ENCODE measurements at regions not wholly inside any gene's neighbourhood (a gene's known extent, or its start where the extent isn't known, plus 50 kb on each side); places are given as distances from the start of the nearest gene placed in this dataset.

DNA sequence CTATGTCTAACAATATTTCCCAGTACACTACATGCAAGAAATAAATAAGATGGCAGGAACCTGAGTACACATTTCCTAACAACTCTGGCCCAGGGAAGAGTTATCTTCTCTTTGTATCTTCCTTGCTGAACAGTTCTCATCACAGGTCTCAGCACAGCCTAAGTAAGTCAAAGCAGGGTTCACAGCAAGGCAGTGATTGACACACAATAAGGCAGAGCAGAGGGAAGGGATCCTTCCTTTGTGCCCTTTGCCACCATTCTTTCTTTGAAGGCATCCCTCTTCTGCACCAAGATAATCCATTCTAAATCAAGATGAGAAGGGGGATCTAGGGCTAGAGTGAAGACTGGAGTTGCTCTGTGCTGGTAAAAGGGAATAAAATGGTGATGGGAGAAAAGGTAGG, 73.4 kb upstream of the TRPC4 start:
- H3K79me2 ChIP-seq (replicated peaks; ENCODE audit: insufficient read depth, low read length), result no peaks in the 10 kb centered on the region
- no peaks in the 10 kb centered on the region for H3K36me3 ChIP-seq (ENCODE audit: insufficient read depth, low read length)
- no peak overlapping the region for H3K4me2 ChIP-seq (ENCODE audit: low read length)
- no peak overlapping the region for H3K9ac ChIP-seq (ENCODE audit: low read length)
- no peaks in the 10 kb centered on the region for H3K27me3 ChIP-seq (ENCODE audit: insufficient read depth, low read depth, low read length)
- H2AFZ ChIP-seq (ENCODE audit: low read depth, low read length), result no peak overlapping the region
- H3K9me3 ChIP-seq (ENCODE audit: low read length), result no peaks in the 10 kb centered on the region
- TF ChIP-seq SMC3 (conservative IDR thresholded peaks at IDR 0.05; ENCODE audit: poor library complexity) (no peak), EZH2 (IDR thresholded peaks at IDR 0.05; ENCODE audit: borderline replicate concordance, insufficient read depth, low read length, poor library complexity, severe bottlenecking) (no peak), TAF1 (IDR thresholded peaks at IDR 0.05; ENCODE audit: low read depth) (no peak), POLR2AphosphoS5 (IDR thresholded peaks at IDR 0.05) (no peak), EP300 (conservative IDR thresholded peaks at IDR 0.05; ENCODE audit: poor library complexity, severe bottlenecking) (no peak), MXI1 (conservative IDR thresholded peaks at IDR 0.05; ENCODE audit: poor library complexity, severe bottlenecking) (no peak), RAD21 (conservative IDR thresholded peaks at IDR 0.05) (no peak)
- TF ChIP-seq, protein P1, sequence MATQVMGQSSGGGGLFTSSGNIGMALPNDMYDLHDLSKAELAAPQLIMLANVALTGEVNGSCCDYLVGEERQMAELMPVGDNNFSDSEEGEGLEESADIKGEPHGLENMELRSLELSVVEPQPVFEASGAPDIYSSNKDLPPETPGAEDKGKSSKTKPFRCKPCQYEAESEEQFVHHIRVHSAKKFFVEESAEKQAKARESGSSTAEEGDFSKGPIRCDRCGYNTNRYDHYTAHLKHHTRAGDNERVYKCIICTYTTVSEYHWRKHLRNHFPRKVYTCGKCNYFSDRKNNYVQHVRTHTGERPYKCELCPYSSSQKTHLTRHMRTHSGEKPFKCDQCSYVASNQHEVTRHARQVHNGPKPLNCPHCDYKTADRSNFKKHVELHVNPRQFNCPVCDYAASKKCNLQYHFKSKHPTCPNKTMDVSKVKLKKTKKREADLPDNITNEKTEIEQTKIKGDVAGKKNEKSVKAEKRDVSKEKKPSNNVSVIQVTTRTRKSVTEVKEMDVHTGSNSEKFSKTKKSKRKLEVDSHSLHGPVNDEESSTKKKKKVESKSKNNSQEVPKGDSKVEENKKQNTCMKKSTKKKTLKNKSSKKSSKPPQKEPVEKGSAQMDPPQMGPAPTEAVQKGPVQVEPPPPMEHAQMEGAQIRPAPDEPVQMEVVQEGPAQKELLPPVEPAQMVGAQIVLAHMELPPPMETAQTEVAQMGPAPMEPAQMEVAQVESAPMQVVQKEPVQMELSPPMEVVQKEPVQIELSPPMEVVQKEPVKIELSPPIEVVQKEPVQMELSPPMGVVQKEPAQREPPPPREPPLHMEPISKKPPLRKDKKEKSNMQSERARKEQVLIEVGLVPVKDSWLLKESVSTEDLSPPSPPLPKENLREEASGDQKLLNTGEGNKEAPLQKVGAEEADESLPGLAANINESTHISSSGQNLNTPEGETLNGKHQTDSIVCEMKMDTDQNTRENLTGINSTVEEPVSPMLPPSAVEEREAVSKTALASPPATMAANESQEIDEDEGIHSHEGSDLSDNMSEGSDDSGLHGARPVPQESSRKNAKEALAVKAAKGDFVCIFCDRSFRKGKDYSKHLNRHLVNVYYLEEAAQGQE (IDR thresholded peaks at IDR 0.05; ENCODE audit: borderline replicate concordance), result no peak
- TF ChIP-seq, protein P2, sequence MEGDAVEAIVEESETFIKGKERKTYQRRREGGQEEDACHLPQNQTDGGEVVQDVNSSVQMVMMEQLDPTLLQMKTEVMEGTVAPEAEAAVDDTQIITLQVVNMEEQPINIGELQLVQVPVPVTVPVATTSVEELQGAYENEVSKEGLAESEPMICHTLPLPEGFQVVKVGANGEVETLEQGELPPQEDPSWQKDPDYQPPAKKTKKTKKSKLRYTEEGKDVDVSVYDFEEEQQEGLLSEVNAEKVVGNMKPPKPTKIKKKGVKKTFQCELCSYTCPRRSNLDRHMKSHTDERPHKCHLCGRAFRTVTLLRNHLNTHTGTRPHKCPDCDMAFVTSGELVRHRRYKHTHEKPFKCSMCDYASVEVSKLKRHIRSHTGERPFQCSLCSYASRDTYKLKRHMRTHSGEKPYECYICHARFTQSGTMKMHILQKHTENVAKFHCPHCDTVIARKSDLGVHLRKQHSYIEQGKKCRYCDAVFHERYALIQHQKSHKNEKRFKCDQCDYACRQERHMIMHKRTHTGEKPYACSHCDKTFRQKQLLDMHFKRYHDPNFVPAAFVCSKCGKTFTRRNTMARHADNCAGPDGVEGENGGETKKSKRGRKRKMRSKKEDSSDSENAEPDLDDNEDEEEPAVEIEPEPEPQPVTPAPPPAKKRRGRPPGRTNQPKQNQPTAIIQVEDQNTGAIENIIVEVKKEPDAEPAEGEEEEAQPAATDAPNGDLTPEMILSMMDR (IDR thresholded peaks at IDR 0.05; ENCODE audit: poor library complexity, severe bottlenecking), result no peak
- no peak overlapping the region for H3K4me3 ChIP-seq (ENCODE audit: low read length)
- H3K9me2 ChIP-seq (ENCODE audit: insufficient read depth, low read length), result no peaks in the 10 kb centered on the region
- H3K27ac ChIP-seq (ENCODE audit: low read length), result no peak overlapping the region
- H4K20me1 ChIP-seq (ENCODE audit: insufficient read depth), result no peaks in the 10 kb centered on the region
- H3F3A ChIP-seq (ENCODE audit: insufficient read depth, low read length, poor library complexity, severe bottlenecking), result no peaks in the 10 kb centered on the region

DNA sequence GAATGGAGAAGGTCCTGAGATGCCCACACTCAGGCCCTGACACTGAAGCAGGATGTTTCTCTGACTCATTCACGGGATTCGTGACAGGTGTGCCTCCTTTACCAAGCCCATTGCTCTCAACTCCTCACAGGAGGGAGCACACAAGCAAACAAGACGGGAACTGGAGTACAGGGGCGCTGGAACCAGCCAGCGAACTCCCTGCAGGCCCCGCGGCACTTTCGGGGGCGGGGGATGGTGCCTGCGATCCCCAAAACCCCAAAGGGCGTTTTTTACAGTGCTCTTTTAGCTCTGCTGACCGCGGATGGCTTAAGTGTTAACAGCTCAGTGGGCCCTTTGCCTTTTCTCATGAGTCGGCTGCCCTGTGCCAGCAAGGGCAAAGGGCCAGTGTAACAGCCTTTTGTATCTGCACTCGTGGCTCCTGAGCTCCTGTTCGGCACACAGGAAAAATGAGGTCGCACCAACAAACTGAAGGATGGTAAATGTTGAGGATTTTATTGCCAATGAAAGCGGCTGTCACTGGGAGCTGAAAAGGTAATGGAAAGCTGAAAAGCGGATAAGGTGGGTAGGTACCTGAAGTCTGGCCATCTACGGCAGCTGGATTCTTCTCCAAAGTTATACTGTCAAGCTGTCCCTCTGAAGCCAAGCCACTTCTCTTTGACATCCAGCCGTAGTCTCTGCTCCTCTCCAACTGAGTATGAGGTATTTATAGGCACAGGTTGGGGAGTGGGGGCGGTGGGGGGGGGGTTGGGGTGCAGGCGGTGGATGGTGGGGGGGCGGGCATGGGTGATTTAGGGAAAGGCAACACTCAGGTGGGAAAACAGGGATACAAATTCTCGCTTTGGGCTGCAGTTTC, 65.0 kb upstream of the TRPC4 start:
- Histone ChIP-seq H2AFZ (ENCODE audit: low read depth, low read length) (no peak overlapping the region), H3K4me2 (ENCODE audit: low read length) (no peak overlapping the region), H3K9me2 (ENCODE audit: insufficient read depth, low read length) (no peaks in the 10 kb centered on the region), H3K36me3 (ENCODE audit: insufficient read depth, low read length) (no peaks in the 10 kb centered on the region), H4K20me1 (ENCODE audit: insufficient read depth) (no peaks in the 10 kb centered on the region), H3K27ac (ENCODE audit: low read length) (no peak overlapping the region), H3K9me3 (ENCODE audit: low read length) (no peaks in the 10 kb centered on the region), H3K4me3 (ENCODE audit: low read length) (no peak overlapping the region), H3K27me3 (ENCODE audit: insufficient read depth, low read depth, low read length) (no peaks in the 10 kb centered on the region), H3K79me2 (replicated peaks; ENCODE audit: insufficient read depth, low read length) (no peaks in the 10 kb centered on the region), H3F3A (ENCODE audit: insufficient read depth, low read length, poor library complexity, severe bottlenecking) (no peaks in the 10 kb centered on the region), H3K9ac (ENCODE audit: low read length) (no peak overlapping the region)
- TF ChIP-seq POLR2AphosphoS5 (IDR thresholded peaks at IDR 0.05), result no peak
- no peak for TF ChIP-seq RAD21 (conservative IDR thresholded peaks at IDR 0.05)
- no peak for TF ChIP-seq MXI1 (conservative IDR thresholded peaks at IDR 0.05; ENCODE audit: poor library complexity, severe bottlenecking)
- no peak for TF ChIP-seq EZH2 (IDR thresholded peaks at IDR 0.05; ENCODE audit: borderline replicate concordance, insufficient read depth, low read length, poor library complexity, severe bottlenecking)
- TF ChIP-seq, protein P2 (IDR thresholded peaks at IDR 0.05; ENCODE audit: poor library complexity, severe bottlenecking), result no peak
- no peak for TF ChIP-seq EP300 (conservative IDR thresholded peaks at IDR 0.05; ENCODE audit: poor library complexity, severe bottlenecking)
- TF ChIP-seq SMC3 (conservative IDR thresholded peaks at IDR 0.05; ENCODE audit: poor library complexity), result no peak
- TF ChIP-seq, protein P1 (IDR thresholded peaks at IDR 0.05; ENCODE audit: borderline replicate concordance), result no peak
- TF ChIP-seq TAF1 (IDR thresholded peaks at IDR 0.05; ENCODE audit: low read depth), result no peak
